B cell (primary cell): ENCODE measurements at regions not wholly inside any gene's neighbourhood (a gene's known extent, or its start where the extent isn't known, plus 50 kb on each side); places are given as distances from the start of the nearest gene placed in this dataset.

ENCODE experiments used
- ATAC-seq: fragments of 200-7000 bp; cut with Tn5 transposase; one replicate; pipeline ENCODE4 v1.10.0; 2021; ENCODE audit warnings: low read depth, mild to moderate bottlenecking, moderate number of reproducible peaks, moderate library complexity
- CTCF ChIA-PET: fragments of 350-600 bp; sonication (Branson Sonifier 250); formaldehyde crosslinking; loops from one replicate; lab custom pipeline; 2021; ENCODE audit warnings: antibody characterized with exemption, inconsistent platforms; lab: Charles Lee
- POLR2A ChIA-PET: fragments of 350-600 bp; sonication (Branson Sonifier 250); formaldehyde crosslinking; loops from one replicate; lab custom pipeline; 2021; ENCODE audit warnings: antibody characterized with exemption; lab: Charles Lee
- DNase-seq: peaks from one replicate; pipeline ENCODE4 v3.0.0; 2013
- H2AFZ ChIP-seq: 2 replicates; pipeline ENCODE4 v1.6.1; 2012; ENCODE audit warnings: mild to moderate bottlenecking, low read depth, low read length; ENCODE audit not compliant: insufficient read depth, poor library complexity, severe bottlenecking
- H3K27ac ChIP-seq, 2 donors: 1 replicate in 1 of 2; 2 replicates in 1 of 2; pipeline ENCODE4 v1.5.1; 2012 to 2013; ENCODE audit warnings: low read length in 2 of 2, mild to moderate bottlenecking in 2 of 2, moderate library complexity in 1 of 2
- H3K27me3 ChIP-seq, 4 experiments: fragments of 200-600 bp in 1 of 4; sonication (generic) in 1 of 4; replicated peaks in 1 of 4; 1 replicate in 2 of 4; 2 replicates in 2 of 4; pipeline versions ENCODE4 v1.6.1 to v1.7.0; 2013 to 2016; ENCODE audit warnings: low read length in 3 of 4, mild to moderate bottlenecking in 2 of 4, mixed read lengths in 1 of 4, moderate library complexity in 1 of 4; ENCODE audit not compliant: insufficient read depth in 4 of 4, control insufficient read depth in 3 of 4; ENCODE audit errors: control extremely low read depth in 1 of 4
- H3K36me3 ChIP-seq, 2 experiments: replicated peaks in 1 of 2; 1 replicate in 1 of 2; 2 replicates in 1 of 2; pipeline versions ENCODE4 v1.6.1 to v1.7.1; 2013; ENCODE audit warnings: low read length in 1 of 2; ENCODE audit not compliant: insufficient read depth in 2 of 2, control insufficient read depth in 1 of 2; ENCODE audit errors: control extremely low read depth in 1 of 2, extremely low read depth in 1 of 2
- H3K4me1 ChIP-seq, 2 donors: fragments of 200-600 bp in 1 of 2; sonication (generic) in 1 of 2; 1 replicate in 1 of 2; 2 replicates in 1 of 2; pipeline versions ENCODE4 v1.5.1 to v1.6.1; 2013 to 2017; ENCODE audit warnings: low read length in 2 of 2; ENCODE audit not compliant: control insufficient read depth in 2 of 2, insufficient read depth in 2 of 2
- H3K4me2 ChIP-seq: replicated peaks from 2 replicates; pipeline ENCODE3; 2012; ENCODE audit warnings: mild to moderate bottlenecking, low read depth, low read length; ENCODE audit not compliant: poor library complexity, severe bottlenecking
- H3K4me3 ChIP-seq, 5 experiments: fragments of 200-600 bp in 1 of 5; sonication (generic) in 1 of 5; 1 replicate in 3 of 5; 2 replicates in 2 of 5; pipeline versions ENCODE4 v1.5.1 to v1.7.0; 2011 to 2016; ENCODE audit warnings: low read length in 4 of 5, mild to moderate bottlenecking in 4 of 5, low read depth in 2 of 5, control low read depth in 1 of 5, moderate library complexity in 1 of 5; ENCODE audit not compliant: insufficient read depth in 1 of 5; ENCODE audit errors: control extremely low read depth in 1 of 5, extremely low read depth in 1 of 5
- H3K79me2 ChIP-seq: fragments of 200-600 bp; sonication (generic); one replicate; pipeline ENCODE4 v1.6.0; 2016; ENCODE audit warnings: low read length; ENCODE audit not compliant: control insufficient read depth, insufficient read depth
- H3K9ac ChIP-seq: fragments of 200-600 bp; sonication (generic); 2 replicates; pipeline ENCODE4 v1.6.1; 2017; ENCODE audit warnings: mild to moderate bottlenecking, low read length, moderate library complexity
- H3K9me3 ChIP-seq, 3 donors: one replicate each; pipeline versions ENCODE4 v1.6.1 to v1.7.1; 2013; ENCODE audit warnings: low read length in 2 of 3; ENCODE audit not compliant: control insufficient read depth in 2 of 3, insufficient read depth in 1 of 3; ENCODE audit errors: control extremely low read depth in 1 of 3
- H4K20me1 ChIP-seq: 2 replicates; pipeline ENCODE4 v1.6.0; 2012; ENCODE audit warnings: mild to moderate bottlenecking, low read length; ENCODE audit not compliant: insufficient read depth, control insufficient read depth, poor library complexity, severe bottlenecking
- H3K27ac Mint-ChIP-seq: one replicate; pipeline ENCODE4 v1.8.0; 2021; ENCODE audit warnings: mixed read lengths
- H3K27me3 Mint-ChIP-seq: one replicate; pipeline ENCODE4 v1.8.0; 2021; ENCODE audit warnings: mixed read lengths
- H3K4me1 Mint-ChIP-seq: one replicate; pipeline ENCODE4 v1.8.0; 2021; ENCODE audit warnings: mixed read lengths
- H3K4me3 Mint-ChIP-seq: one replicate; pipeline ENCODE4 v1.8.0; 2021; ENCODE audit warnings: mixed read lengths
- H3K9me3 Mint-ChIP-seq: one replicate; pipeline ENCODE4 v1.8.0; 2022; ENCODE audit warnings: mixed read lengths; ENCODE audit not compliant: insufficient read depth
- EZH2 ChIP-seq: IDR thresholded peaks from 2 replicates; pipeline ENCODE4 v1.6.1; 2012; ENCODE audit warnings: borderline replicate concordance, low read depth, mild to moderate bottlenecking, moderate library complexity, low read length; ENCODE audit not compliant: insufficient read depth, poor library complexity, severe bottlenecking
- WGBS: methylation state at CpG from one replicate; pipeline ENCODE4 v1.1.5; 2013; ENCODE audit warnings: missing lambda C conversion rate; ENCODE audit not compliant: insufficient coverage; 5-methylcytosine and 5-hydroxymethylcytosine counted together
- intact Hi-C: fragments of 100-400 bp; cut with micrococcal nuclease; formaldehyde crosslinking; loops from one replicate; pipeline ENCODE4 v1.10.0; 2022
- TF ChIP-seq, protein P1 (sequence below): fragments of 200-600 bp; IDR thresholded peaks from one replicate; pipeline ENCODE4 v1.8.0; 2022; ENCODE audit warnings: antibody characterized with exemption, mild to moderate bottlenecking

GRCh38 chr7:35416568-35416967, 162.7 kb upstream of the TBX20 start:
- no peaks in the 10 kb centered on the region for H3K4me1 Mint-ChIP-seq
- CTCF ChIA-PET = interaction anchor here (1.0 kb wide), 1 partner anchor 207 kb away, joined by 3 read pairs; no protein-coding TSS in a partner anchor
- TF ChIP-seq EZH2 = no peak
- TF ChIP-seq, protein P1, sequence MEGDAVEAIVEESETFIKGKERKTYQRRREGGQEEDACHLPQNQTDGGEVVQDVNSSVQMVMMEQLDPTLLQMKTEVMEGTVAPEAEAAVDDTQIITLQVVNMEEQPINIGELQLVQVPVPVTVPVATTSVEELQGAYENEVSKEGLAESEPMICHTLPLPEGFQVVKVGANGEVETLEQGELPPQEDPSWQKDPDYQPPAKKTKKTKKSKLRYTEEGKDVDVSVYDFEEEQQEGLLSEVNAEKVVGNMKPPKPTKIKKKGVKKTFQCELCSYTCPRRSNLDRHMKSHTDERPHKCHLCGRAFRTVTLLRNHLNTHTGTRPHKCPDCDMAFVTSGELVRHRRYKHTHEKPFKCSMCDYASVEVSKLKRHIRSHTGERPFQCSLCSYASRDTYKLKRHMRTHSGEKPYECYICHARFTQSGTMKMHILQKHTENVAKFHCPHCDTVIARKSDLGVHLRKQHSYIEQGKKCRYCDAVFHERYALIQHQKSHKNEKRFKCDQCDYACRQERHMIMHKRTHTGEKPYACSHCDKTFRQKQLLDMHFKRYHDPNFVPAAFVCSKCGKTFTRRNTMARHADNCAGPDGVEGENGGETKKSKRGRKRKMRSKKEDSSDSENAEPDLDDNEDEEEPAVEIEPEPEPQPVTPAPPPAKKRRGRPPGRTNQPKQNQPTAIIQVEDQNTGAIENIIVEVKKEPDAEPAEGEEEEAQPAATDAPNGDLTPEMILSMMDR = no peak
- H3K27me3 ChIP-seq = no peaks in the 10 kb centered on the region
- no peaks in the 10 kb centered on the region for H3K4me1 ChIP-seq
- H3K79me2 ChIP-seq = no peaks in the 10 kb centered on the region
- H3K9ac ChIP-seq = no peak overlapping the region
- no peak overlapping the region for H3K27ac ChIP-seq
- no peak overlapping the region for H2AFZ ChIP-seq
- H3K4me2 ChIP-seq = no peak overlapping the region
- H3K9me3 Mint-ChIP-seq = no peaks in the 10 kb centered on the region
- ATAC-seq (no peak), DNase-seq (no peak)
- intact Hi-C loops = no loop called here
- H3K4me3 ChIP-seq = no peak overlapping the region
- H3K9me3 ChIP-seq = no peaks in the 10 kb centered on the region
- no peak overlapping the region for H3K4me3 Mint-ChIP-seq
- POLR2A ChIA-PET = no interaction called here
- no peaks in the 10 kb centered on the region for H4K20me1 ChIP-seq
- peaks cover 14% of the 10 kb centered on the region for H3K27me3 Mint-ChIP-seq
- H3K27ac Mint-ChIP-seq = no peak overlapping the region
- 96% methylated on average over 2 of the region's 2 CpGs for WGBS
- H3K36me3 ChIP-seq = no peaks in the 10 kb centered on the region

DNA sequence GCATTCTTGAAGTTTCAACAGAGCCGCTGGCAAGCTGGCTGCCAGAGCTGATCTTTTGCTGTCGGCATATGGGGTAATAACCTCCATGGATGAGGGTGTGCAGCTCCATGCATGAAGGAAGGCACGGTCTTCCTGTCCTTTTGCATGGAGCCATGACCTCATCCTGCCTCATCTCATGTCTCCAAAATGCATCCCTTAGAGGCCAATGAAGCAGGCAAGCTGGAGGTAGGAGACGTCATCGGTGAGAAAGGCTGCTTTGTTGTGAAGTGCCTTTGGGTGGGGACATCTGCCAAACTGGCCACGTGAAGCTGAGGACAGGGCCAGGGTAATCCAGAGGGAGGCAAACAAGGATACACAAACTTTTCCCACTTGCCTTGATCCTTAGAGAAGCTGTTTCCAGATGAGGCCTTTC, 161.5 kb upstream of the TBX20 start:
- no peak overlapping the region for H3K9ac ChIP-seq
- DNase-seq (no peak), ATAC-seq (no peak)
- H3K4me1 ChIP-seq = no peaks in the 10 kb centered on the region
- H3K27ac ChIP-seq = no peak overlapping the region
- TF ChIP-seq, protein P1 = no peak
- TF ChIP-seq EZH2 = no peak
- H3K9me3 ChIP-seq = no peaks in the 10 kb centered on the region
- H4K20me1 ChIP-seq = no peaks in the 10 kb centered on the region
- H3K36me3 ChIP-seq = no peaks in the 10 kb centered on the region
- H3K27me3 ChIP-seq = peaks cover 0 to 5% (median 0%) of the 10 kb centered on the region in 4 experiments
- no peak overlapping the region for H3K27ac Mint-ChIP-seq
- ChIA-PET POLR2A (no interaction called here), CTCF (interaction anchor here (0.7 to 2.0 kb wide), 3 partner anchors 9 to 209 kb away, joined by 3 to 9 read pairs (median 6); no protein-coding TSS in a partner anchor)
- H3K4me3 ChIP-seq = no peak overlapping the region
- WGBS = 82% methylated on average over 6 of the region's 6 CpGs
- H3K9me3 Mint-ChIP-seq = no peaks in the 10 kb centered on the region
- intact Hi-C loops = no loop called here
- no peak overlapping the region for H3K4me2 ChIP-seq
- H3K4me1 Mint-ChIP-seq = no peaks in the 10 kb centered on the region
- H3K27me3 Mint-ChIP-seq = peaks cover 23% of the 10 kb centered on the region
- no peak overlapping the region for H2AFZ ChIP-seq
- no peaks in the 10 kb centered on the region for H3K79me2 ChIP-seq
- no peak overlapping the region for H3K4me3 Mint-ChIP-seq
